HG03280 (cell line): ENCODE measurements at regions not wholly inside any gene's neighbourhood (a gene's known extent, or its start where the extent isn't known, plus 50 kb on each side); places are given as distances from the start of the nearest gene placed in this dataset.

Experiments
- ATAC-seq: cut with Tn5 transposase; IDR thresholded peaks from one replicate; pipeline ENCODE4 v1.9.1; 2021; ENCODE audit warnings: mild to moderate bottlenecking, moderate library complexity; ENCODE audit not compliant: unreplicated experiment

DNA sequence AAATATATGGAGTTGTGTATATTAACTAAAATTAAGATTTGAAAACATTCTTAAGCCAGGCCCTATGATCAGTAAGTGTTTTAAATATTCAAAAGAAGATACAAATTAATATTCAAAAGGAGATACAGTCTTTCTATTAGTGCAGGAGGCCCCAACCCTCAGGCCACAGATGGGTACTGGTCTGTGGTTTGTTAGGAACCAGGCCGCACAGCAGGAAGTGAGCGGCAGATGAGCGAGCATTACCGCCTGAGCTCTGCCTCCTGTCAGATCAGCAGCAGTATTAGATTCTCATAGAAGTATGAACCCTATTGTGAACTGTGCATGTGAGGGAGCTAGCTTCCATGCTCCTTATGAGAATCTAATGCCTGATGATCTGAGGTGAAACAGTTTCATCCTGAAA is 232.9 kb downstream of the FOXO1 start:
- no peak for ATAC-seq

DNA sequence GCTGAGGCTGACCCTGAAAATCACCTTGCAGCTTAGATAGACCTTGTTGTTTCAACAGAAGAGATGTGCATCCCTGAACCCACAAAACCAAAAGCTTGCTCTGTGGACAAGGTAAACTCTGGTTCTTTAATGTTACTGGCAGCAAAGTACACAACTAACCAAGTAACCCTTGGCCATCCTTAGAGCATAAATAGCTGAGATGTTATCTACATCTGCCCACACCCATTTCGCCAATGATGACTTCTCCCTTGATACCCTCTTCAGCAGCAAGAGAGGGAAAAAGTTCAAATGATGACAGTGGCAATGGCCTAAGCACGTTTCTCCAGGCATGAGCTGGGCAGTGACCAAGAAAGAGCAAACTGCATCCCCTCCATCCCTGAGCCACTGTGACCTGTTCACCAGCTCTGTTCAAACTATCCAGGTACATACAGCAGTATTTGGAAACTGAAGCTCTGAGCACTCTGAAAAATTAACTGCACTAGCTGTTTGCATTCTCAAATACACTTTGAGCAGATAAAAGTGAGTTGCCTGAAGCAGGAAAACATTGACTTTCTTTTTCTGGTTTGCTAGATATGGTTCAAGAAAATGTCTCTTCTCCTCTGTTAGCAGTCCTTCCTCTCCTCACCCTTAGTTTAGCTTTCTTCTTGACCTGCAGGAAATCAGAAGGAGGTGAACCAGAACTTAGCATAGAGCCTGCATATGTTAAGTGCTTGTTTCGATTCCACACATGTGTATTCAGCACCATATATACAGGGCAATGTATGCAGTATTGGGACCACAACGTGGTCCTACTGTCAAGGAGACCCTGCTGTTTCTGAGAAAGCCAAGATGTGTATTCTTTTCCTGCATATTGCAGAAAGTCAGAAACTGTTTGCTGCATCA is 231.7 kb downstream of the FOXO1 start:
- no peak for ATAC-seq

DNA sequence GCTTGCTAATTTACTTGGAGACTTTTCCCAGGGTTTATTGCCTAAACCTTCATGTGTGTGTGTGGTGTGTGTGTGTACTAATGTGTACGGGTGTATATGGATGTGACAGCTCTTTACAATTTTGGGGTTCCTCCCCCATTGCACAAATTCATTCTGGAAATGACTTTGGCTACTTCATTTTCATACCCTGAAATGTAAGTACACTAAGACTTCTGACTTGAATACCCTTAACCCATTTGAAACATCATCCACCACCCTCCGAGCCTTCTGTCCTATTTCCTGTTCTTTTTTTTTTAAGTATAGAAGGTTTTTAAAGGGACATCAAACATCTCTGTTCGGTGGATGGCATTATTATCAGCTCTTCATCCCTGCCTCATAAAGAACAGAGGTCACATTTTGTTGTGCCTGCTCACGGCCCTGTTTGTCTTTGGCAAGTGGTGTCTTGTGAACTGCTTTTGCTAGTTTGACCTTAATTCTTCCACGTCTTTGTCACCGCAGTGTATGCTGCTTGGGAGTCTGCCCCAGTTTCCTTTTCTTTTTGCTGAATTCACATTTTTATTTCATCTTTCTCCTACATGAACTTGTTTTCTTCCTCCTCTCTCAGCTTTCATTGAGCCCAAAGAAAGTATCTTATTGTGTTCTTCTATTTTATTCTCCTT is 228.3 kb downstream of the FOXO1 start:
- no peak for ATAC-seq

DNA sequence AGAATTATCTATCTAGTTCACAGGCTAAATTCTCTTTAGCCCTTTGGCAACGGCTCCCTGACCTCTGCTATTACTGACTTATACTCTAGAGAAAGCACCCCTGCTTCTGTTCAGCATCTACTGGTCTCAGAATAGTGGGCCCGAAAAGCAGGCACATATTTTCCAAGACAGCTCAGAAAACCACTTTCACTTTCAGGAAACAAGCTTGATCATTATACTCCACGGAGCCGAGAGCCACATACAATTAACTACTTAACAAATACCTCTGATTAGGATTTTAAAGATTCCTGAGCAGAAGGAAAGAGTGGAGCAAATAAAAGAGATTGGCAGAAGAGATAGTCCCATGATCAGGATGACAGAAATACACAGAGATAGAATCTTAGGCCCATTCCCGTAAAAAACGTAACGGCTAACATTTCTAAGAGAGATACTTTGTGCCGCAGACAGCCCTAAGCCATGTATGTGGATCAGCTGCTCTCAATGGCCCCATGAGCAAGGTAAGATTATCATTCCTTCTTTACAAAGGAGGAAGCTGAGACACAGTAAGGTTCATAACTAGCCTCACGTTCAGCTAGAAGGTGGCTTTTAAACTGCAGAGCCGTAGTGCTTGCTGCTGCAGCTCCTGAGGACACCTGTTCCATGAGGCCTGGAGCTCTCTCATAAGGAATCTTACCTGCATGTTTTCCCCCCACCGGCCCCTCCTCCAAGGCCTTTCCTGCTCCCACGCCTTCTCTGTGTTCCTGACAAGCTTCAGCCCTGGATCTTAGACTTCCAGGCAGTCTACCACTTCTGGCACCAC is 227.2 kb downstream of the FOXO1 start:
- no peak for ATAC-seq

DNA sequence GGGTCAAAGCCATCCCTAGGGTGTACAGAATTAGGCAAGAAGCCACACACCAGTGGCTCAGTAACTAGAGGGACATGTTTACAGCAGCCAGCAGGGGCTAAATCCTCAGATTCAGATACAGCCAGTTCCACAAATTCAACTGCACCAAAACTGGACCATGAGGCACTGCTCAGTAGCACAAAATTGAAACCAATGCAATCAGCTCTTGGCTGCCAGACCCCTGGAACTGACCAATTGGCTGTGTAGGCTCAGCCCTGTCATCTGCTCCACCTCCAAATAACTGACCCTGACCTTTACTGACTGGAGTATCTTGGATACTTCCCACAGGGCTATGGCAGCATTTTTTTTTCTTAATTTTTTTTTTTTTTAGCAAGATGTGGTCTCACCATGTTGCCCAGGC is 226.5 kb downstream of the FOXO1 start:
- no peak for ATAC-seq

DNA sequence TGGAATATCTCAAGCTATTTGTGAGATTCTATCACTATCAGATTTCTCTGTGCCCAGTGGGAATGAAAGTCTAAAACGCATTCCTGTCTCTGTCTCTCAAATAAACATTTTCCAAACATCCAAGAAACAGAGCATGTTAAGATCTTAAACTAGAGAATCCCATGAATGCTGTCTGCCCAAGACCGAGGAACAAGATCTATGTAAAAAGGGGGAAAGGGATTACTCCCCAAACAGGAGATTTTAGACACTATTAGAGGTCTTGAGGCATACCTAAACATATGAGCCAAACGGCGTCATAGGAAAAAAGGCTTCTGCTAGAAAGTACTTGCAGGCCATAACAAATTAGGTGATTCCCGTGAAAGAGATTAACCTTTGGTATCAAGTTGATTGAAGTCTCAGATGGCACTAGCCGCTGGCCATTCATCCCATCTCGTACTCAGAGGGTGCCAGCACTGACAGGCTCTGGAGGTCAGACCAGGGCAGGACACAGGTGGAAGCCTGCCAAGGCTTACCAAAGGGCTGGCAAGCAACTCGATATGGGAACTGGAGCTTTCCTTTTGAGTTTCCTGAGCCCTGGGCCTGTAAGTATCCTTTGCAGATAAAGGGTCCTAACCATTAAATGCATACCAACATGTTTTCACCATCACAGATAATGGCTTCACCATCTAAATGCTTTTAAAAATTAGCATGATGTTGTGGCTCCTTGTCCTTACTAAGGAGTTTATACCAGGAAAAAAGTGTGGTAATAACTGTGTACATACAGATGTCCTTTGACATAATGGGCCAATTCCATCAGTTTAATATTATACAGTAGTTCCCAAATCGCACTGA is 225.2 kb downstream of the FOXO1 start:
- no peak for ATAC-seq

DNA sequence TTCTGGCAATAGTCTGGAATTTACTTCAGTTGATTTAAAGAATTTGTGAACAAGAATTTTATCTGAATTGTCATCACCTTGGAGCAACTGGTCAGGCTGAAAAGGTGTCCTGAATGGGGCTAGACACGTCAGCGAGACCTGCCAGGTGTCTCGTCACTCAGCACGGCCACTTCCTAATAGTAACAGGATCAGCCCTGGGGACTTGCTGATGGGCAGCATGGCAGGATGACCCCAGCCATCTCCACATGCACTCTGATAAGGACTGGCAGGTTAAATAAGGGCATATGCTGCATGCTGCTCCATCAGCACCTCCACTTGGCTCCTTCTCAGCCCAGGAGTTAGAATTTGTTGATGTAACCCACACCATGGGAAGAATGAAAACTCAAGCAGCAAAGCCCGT is 224.2 kb downstream of the FOXO1 start:
- ATAC-seq = no peak

DNA sequence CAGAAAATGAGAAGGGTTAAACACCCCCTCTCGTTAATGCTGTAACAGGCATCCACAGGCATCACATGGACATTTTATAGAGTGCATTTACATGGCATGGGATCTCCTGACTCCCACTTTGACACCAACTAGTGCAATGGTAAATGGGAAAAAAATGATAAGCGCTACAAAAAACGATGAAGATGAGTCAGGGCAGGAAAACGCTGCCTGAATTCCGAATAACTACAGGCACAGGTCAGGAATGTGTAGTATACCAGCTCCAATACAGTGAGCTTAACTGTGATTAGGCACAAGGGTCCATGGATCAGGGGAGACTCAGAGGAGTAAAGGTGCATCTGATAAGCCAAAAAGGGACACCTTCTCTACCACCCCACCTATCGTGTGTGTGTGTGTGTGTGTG is 223.6 kb downstream of the FOXO1 start:
- ATAC-seq = no peak

DNA sequence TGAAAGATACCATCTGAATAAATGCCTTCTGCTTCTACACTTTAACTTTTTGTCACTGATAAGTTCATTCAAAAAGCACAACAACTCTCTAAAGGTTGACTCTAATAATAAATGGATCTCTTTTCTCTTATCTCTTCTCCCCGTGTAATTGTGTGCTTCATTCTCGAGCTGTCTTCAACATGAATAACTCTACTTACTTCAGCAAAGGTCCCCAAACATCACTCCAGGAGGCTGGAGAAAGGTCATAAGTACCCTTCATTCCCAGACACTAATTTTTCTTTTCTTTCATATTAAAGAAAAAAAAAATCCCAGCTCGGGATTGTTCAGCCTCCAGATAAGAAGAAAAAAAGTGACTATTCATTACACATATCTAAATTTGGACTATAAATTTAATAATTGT is 222.2 kb downstream of the FOXO1 start:
- ATAC-seq = no peak

DNA sequence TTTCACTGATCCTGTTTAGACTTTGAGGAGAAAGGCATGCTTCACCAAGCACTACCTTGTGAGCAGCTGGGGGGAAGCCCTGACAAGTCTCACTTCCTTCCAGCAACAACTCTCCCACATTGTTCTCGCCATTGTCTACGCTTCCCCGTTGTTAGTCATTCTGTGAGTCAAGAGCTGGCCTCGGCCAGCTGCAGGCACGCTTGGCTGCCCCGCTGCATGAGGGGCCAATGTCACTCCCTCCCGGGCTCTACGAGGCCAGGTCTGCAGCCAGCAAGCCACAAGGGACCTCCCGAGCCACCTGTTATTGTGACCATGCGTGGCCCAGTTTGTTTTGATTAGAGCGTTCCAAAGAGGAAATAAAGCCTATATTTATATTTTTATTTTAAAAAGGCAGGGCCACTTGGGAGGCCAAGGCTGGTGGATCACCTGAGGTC is 220.9 kb downstream of the FOXO1 start:
- ATAC-seq = peak; percentile 98

DNA sequence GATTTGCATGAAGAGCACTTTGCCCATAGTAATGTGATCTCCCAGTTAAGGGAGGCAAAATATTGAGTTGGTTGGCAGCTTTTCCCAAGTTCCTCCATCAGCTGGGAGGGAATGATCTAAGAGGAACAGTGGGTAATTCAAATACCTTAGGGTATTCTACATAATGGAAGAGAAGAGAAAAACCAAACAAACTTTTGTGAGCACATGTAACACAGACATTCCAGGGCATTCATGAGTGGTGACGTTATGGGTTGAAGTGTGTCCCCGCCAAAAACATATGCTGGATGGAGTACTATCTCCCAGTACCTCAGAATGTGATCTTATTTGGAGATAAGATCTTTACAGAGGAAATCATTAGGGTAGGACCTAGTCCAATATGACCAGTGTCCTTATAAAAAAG is 220.1 kb downstream of the FOXO1 start:
- no peak for ATAC-seq

DNA sequence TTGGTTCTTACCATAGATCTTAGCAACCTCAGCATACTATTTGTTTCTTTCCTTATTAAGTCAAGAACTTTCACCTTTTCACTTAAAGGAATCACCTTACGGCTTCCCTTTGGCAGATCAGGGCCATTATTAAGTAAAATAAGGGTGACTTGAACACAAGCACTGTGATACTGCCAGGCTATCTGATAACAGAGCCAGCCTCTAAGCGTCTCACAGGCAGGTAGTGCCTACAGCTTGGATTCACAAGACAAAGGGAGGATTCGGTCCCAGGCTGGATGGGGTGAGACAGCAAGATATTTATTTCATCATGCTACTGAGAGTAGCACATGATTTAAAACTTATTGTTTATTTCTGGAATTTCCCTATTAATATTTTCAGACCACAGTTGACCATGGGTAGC is 218.6 kb downstream of the FOXO1 start:
- ATAC-seq = no peak

DNA sequence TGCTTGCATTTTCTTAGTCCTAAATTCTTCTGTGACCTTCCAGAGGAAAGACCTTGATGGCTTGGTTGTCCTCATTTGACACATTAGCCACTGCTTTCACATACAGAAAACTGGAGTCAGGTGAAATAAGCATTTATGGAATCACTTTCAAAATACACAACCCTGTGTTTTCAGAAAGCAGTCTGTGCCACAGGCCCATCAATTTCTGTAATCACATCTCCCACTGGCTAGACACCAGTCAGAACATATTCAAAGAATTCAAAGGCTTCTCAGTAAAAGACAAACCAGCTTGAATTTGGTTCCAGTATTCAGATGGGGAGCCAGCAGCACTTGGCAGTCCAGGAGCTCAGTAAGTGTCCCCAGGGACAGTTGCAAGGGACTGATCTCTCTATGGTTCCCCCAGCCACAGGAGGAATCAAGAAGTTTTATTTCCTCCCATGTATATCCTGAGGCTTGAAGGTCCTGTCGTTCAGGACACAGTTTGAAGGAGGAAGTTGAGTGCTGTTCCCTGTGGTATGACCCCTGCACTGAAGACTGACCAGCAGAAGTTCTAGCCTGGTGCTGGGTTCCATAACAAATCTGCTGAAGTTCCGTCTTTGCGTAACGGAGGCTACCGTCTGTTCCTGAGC is 214.3 kb downstream of the FOXO1 start:
- no peak for ATAC-seq

DNA sequence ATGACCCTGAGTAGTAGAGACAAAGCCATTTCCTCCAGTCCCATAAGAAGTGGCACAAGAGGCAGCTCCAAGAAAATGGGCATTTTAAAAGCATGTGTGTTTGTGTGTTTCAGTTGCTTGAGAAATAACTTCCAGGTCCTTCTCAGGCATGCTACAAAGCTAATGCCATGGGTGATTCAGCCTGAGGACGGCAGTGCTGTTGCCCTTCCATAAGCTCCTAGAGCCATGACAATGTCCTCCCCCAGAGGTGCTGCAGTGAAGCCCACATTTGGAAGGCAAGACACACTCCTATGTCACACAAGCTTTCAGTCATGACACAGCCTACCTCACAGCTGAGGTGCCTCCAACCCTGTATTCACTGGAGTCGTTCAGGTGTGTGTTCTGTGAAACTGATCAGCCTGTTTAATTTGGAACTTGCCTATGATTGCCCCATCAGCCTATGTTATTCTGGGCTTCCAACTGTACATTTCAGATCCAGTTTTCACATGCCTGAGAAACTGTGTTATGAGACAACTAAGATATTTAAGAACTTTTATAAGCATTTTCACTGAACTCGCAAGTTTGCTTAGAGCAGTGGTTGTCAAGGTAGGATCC is 213.6 kb downstream of the FOXO1 start:
- no peak for ATAC-seq

DNA sequence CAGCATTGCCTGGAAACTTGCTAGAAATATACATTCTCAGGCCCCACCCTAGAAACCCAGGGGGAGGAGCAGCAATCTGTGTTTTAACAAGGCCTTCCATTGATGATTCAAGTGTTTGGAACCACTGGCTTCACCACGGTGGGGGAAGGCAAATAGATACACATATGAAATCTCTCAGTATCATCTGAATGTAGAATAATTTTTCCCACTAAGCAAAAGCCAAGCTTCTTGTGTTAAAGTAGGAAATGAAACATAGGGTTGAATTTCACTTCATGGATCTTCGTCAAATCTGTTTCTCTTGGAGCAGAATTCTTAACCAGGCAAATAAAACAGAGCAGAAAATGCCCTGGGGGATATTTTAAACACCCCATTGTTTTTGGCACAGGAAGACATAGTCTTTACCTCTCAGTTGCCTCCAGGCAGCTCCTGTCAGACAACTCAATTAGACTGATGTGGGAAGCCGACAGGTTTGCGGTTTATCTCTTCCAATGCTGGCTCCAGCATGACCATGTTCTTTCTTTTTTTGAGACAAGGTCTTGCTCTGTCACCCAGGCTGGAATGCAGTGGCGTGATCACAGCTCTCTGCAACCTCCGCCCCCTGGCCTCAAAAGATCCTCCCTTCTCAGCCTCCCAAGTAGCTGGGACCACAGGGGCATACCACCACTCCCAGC is 213.0 kb downstream of the FOXO1 start:
- no peak for ATAC-seq

DNA sequence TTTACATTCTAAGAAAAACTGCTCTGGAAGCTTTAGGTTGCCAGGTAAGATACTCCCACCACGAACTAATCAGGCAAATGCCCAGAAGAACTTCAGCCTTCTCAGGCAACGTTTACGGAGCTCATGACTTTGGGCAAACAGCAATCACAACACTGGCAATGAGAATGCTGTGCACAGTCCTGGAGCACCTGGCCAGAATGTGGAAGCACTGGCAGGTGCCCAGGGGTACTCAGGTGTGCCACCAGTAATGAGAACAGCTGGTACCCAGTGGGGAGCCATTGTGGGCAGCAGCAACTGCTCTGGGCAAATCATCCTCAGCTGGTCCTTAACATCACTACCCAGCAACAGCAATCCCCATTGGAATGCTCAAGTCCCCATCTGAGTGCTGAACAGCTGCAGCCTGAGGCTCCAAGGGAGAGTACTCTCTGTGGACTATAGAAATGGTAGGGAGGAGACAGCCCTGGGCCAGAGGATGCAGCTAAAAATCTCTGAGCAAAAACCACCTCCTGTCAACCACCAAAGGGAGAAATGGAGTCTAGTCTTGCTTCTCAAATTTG is 210.0 kb downstream of the FOXO1 start:
- ATAC-seq = no peak

DNA sequence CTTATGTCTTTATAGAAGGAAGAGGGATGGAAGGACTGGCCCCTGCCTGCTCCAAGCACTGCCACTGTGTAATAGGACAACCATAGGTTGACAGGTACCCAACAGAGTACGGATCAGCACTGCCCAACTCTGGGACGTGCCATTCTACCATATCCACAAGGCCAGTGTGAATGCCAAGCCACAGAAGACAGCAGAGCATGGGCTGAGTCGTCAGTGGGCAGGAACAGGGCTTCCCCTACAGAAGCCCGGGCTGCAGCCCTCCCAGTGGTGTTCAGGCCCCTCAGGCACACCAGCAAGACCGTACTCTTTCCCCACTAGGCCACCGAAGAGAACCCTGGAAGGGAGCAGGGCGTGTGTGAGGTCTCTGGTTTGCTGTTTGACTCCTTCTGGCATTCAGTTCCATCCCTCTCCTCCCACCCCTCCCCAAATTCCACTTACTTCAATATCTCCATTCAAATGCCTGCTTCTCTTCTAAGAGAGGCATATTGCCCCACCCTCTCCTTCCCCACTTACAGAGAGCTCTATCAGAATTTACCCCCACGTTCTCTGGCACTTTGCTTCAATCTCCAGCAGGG is 209.4 kb downstream of the FOXO1 start:
- no peak for ATAC-seq

DNA sequence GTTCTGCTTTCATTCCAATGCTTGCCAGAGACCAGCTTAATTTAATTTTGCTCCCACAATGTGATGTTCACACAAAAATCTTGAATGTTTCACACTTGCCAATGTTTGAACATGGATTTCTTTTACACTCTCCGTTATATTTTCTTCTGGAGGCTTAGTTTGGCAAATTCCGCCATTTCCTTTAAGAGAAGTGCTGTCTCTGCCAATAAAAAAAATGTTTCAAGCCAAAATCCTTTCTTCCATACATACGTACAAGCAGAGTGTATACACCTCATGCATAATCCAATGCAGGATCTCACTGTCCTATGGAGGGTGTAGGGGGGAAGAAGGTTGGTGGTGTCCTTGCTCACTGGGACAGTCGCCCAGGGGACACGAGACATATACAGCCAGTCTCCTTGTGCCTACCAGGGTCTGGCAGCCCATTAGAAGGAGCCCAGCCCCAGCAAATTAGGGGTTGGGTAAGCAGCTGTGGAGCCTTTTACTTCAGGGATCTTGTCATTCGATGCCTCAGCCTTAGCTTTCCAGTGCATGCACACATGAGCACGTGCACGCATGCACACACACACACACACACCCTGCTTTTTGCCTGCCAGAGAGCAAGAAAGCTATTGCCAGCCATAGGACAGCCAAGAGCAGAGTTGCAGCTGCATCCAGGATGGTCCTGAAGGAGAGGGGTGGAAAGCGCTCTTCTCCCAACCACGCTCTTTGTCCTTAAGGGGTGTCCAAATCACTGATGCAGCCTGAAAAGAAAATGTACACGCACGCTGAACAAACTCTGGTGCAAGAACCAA is 208.3 kb downstream of the FOXO1 start:
- ATAC-seq = no peak
